ENCODE measurements at regions not wholly inside any gene's neighbourhood (a gene's known extent, or its start where the extent isn't known, plus 50 kb on each side); places are given as distances from the start of the nearest gene placed in this dataset.

- TF ChIP-seq POLR2A (IDR thresholded peaks at IDR 0.05): no peak
- TF ChIP-seq CTCF (IDR thresholded peaks at IDR 0.05): no peak
These were observed 867.2 kb downstream of the CDH11 start for GRCh38 chr16:64254443-64255367.

Data from vagina (tissue), 2 donors.